ENCODE measurements at regions not wholly inside any gene's neighbourhood (a gene's known extent, or its start where the extent isn't known, plus 50 kb on each side); places are given as distances from the start of the nearest gene placed in this dataset.

DNA sequence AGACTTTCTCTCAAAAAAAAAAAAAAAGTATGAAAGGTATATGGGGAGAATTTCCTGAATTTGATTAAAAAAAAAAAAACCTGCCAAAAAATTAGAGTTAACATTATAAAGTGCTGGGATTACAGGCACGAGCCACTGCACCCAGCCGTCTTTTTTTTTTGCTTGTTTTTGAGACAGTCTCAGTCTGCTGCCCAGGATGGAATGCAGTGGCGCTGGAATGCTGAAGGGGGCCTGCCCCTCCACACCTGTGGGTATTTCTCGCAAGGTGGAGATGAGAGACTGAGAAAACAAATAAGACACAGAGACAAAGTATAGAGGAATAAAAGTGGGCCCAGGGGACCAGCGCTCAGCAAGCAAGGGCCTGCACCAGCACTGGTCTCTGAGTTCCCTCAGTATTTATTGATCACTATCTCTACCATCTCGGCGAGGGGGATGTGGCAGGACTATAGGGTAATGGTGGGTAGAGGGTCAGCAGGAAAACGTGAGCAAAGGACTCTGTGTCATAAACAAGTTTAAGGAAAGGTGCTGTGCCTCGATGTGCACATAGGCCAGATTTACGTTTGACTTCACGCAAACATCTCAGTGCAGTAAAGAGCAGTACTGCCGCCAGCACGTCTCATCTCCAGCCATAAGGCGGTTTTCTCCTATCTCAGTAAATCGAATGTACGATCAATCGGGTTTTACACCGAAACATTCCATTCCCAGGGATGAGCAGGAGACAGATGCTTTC is 117.2 kb downstream of the GOSR1 start:
- DNase-seq = no peak
- H3K27ac ChIP-seq = no peak overlapping the region
- H3K27me3 ChIP-seq (replicated peaks in 1 of 7) = no peaks in the 10 kb centered on the region
- H3K4me3 ChIP-seq = no peak overlapping the region
- peaks cover 0 to 4% (median 2%) of the 10 kb centered on the region in 6 donors for H3K4me1 ChIP-seq
- H3K36me3 ChIP-seq = no peaks in the 10 kb centered on the region
- WGBS, 5 donors = 87 to 94% (median 92%) methylated on average over 18 of the region's 18 CpGs
- TF ChIP-seq POLR2AphosphoS5 (IDR thresholded peaks at IDR 0.05) (no peak), POLR2A (IDR thresholded peaks at IDR 0.05) (no peak)
- TF ChIP-seq, protein P1, sequence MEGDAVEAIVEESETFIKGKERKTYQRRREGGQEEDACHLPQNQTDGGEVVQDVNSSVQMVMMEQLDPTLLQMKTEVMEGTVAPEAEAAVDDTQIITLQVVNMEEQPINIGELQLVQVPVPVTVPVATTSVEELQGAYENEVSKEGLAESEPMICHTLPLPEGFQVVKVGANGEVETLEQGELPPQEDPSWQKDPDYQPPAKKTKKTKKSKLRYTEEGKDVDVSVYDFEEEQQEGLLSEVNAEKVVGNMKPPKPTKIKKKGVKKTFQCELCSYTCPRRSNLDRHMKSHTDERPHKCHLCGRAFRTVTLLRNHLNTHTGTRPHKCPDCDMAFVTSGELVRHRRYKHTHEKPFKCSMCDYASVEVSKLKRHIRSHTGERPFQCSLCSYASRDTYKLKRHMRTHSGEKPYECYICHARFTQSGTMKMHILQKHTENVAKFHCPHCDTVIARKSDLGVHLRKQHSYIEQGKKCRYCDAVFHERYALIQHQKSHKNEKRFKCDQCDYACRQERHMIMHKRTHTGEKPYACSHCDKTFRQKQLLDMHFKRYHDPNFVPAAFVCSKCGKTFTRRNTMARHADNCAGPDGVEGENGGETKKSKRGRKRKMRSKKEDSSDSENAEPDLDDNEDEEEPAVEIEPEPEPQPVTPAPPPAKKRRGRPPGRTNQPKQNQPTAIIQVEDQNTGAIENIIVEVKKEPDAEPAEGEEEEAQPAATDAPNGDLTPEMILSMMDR (IDR thresholded peaks at IDR 0.05 in 8 of 11, conservative IDR thresholded peaks at IDR 0.05 in 3 of 11) = no peak
- intact Hi-C loops (cut with DNase I; ENCODE audit: low total_unique reads) = no loop called here
- peaks cover 0 to 12% (median 2%) of the 10 kb centered on the region in 8 donors for H3K9me3 ChIP-seq

DNA sequence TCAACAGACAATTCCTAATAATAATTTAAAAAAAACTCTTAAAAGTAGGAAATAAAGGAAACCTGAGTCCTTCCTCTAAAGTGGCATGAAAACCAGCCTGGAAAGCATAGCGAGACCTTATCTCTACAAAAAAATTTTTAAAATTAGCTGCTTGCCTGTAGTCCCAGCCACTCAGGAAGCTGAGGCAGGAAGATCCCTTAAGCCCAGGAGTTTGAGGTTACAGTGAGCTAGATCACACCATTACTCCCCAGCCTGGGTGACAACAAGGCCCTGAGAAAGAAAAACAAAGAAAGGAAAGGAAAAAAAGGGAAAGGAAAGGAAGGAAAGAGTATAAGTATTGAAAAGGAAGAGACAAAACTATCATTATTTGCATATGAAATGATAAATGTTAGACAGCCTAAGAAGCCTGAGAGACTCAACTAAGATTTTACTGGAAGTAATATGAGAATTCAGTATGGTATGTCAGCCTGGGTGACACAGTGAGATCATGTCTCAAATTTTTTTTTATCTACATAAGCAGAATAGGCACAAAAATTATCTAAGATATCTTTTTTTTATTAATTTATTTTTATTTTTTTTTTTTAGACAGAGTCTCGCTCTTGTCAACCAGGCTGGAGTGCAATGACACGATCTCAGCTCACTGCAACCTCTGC is 113.0 kb downstream of the GOSR1 start:
- 66 to 75% (median 71%) methylated on average over 3 of the region's 3 CpGs for WGBS, 5 donors
- no peak overlapping the region for H3K27ac ChIP-seq
- DNase-seq = no peak

DNA sequence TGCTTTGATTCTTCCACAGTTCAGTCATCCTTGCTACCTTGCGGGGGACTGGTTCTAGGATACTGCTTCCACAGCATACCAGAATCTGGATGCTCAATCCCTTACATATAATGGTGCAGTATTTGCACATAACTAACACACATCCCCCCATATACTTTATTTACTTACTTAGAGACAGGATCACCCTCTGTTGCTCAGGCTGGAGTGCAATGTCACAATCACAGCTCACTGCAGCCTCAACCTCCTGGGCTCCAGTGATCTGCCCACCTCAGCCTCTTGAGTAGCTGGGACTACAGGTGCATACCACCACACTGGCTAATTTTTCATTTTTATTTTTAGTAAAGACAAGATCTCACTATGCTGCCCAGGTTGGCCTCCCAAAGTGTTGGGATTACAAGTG is 112.2 kb downstream of the GOSR1 start:
- H3K27ac ChIP-seq = no peak overlapping the region
- 95 to 100% (median 100%) methylated on average over 1 of the region's 1 CpG for WGBS, 5 donors

More for the DNA sequence above, 113.0 kb downstream of the GOSR1 start:
- Histone ChIP-seq H3K9me3 (peaks cover 0 to 9% (median under 1%) of the 10 kb centered on the region in 8 donors), H3K4me1 (no peaks in the 10 kb centered on the region), H3K27me3 (replicated peaks in 1 of 7) (no peaks in the 10 kb centered on the region), H3K4me3 (no peak overlapping the region), H3K36me3 (no peaks in the 10 kb centered on the region)
- intact Hi-C loops (cut with DNase I; ENCODE audit: low total_unique reads) = no loop called here
- TF ChIP-seq POLR2A (IDR thresholded peaks at IDR 0.05) = no peak
- no peak for TF ChIP-seq POLR2AphosphoS5 (IDR thresholded peaks at IDR 0.05)
- TF ChIP-seq, protein P1 (IDR thresholded peaks at IDR 0.05 in 8 of 11, conservative IDR thresholded peaks at IDR 0.05 in 3 of 11) = no peak

More for the DNA sequence above, 112.2 kb downstream of the GOSR1 start:
- Histone ChIP-seq H3K4me3 (no peak overlapping the region), H3K9me3 (peaks cover 0 to 8% (median 0%) of the 10 kb centered on the region in 8 donors), H3K36me3 (no peaks in the 10 kb centered on the region), H3K4me1 (no peaks in the 10 kb centered on the region), H3K27me3 (replicated peaks in 1 of 7) (no peaks in the 10 kb centered on the region)
- no peak for DNase-seq
- TF ChIP-seq, protein P1 (IDR thresholded peaks at IDR 0.05 in 8 of 11, conservative IDR thresholded peaks at IDR 0.05 in 3 of 11) = no peak
- no peak for TF ChIP-seq POLR2AphosphoS5 (IDR thresholded peaks at IDR 0.05)
- TF ChIP-seq POLR2A (IDR thresholded peaks at IDR 0.05) = no peak
- intact Hi-C loops (cut with DNase I; ENCODE audit: low total_unique reads) = no loop called here
